ENCODE measurements at regions not wholly inside any gene's neighbourhood (a gene's known extent, or its start where the extent isn't known, plus 50 kb on each side); places are given as distances from the start of the nearest gene placed in this dataset.

- H3K4me3 ChIP-seq (ENCODE audit: low read depth, low read length) = no peak overlapping the region
- TF ChIP-seq, protein P1, sequence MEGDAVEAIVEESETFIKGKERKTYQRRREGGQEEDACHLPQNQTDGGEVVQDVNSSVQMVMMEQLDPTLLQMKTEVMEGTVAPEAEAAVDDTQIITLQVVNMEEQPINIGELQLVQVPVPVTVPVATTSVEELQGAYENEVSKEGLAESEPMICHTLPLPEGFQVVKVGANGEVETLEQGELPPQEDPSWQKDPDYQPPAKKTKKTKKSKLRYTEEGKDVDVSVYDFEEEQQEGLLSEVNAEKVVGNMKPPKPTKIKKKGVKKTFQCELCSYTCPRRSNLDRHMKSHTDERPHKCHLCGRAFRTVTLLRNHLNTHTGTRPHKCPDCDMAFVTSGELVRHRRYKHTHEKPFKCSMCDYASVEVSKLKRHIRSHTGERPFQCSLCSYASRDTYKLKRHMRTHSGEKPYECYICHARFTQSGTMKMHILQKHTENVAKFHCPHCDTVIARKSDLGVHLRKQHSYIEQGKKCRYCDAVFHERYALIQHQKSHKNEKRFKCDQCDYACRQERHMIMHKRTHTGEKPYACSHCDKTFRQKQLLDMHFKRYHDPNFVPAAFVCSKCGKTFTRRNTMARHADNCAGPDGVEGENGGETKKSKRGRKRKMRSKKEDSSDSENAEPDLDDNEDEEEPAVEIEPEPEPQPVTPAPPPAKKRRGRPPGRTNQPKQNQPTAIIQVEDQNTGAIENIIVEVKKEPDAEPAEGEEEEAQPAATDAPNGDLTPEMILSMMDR (IDR thresholded peaks at IDR 0.05; ENCODE audit: insufficient read depth, low read length) = no peak
- no peak for DNase-seq (ENCODE audit: low read depth)
Measured at GRCh38 chr3:55282994-55283393, 204.1 kb downstream of the WNT5A start.

DNA sequence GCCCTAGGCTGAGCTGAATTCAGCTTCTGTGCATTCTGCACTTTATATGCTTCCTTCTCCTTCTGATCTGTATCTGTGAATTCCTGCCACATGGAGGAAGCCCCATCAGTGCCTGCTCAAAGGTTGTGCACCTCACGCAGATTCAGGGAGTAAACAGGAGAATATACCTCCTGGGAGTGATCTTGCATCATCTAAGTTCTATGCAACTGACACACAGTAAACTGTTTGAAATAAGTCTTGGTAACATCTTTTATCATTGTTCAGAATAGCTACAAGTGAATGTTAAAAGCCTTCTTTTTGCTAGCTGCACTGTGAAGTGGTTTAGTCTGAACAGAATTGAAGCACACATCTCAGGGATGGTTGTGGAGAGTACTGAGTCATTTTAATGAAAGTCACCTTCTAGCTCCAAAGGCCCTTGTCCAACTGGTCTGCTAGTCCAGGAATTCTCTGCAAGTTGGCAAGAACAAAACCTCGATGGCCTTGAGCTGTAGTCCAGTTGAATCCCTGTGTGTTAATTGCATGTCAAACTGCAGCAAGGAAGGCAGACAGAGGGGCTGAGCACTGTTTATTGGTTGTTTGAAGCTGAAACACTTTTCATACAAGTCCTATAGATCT lies 215.0 kb downstream of the WNT5A start:
- TF ChIP-seq, protein P1 (IDR thresholded peaks at IDR 0.05; ENCODE audit: insufficient read depth, low read length) = no peak
- H3K4me3 ChIP-seq (ENCODE audit: low read depth, low read length) = no peak overlapping the region
- DNase-seq (ENCODE audit: low read depth) = no peak

DNA sequence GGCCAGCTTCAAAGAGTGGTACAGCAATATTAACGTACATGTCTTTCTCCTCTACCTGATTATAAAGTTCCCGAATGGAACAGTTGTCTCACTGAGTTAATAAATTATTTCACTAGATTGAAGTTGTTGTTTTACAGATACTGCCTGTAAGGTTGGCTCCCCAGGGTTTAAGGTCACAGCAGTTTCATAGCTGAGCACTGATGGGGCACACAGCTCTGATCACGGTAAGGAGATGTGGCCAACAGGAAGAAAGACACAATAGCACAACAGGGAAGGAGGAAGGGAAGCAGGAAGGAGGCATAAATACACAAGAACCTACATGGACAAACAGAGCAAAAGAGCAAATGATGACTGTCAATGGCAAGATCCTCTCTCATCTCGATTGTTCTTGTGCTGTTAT lies 215.6 kb downstream of the WNT5A start:
- no peak for DNase-seq (ENCODE audit: low read depth)
- TF ChIP-seq, protein P1 (IDR thresholded peaks at IDR 0.05; ENCODE audit: insufficient read depth, low read length) = no peak
- H3K4me3 ChIP-seq (ENCODE audit: low read depth, low read length) = no peak overlapping the region

DNA sequence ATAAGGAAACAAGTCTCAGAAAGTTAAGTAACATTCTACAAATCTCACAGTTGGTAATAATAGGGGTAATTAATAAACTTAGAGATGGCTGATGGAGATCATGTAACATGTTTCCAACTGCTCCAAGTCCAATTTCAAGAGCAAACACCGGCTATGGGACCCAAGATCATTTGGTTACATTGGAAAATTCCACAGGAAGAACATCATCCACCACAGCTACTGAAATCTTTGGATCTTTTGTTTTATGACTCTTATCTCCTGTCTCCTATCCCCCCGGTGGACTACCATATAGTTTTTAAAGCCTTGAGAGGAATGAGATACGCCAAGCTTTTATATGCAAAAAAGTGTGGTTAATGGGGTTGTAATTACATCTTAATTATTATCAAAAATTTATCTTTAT lies 216.1 kb downstream of the WNT5A start:
- TF ChIP-seq, protein P1 (IDR thresholded peaks at IDR 0.05; ENCODE audit: insufficient read depth, low read length) = no peak
- H3K4me3 ChIP-seq (ENCODE audit: low read depth, low read length) = no peak overlapping the region
- no peak for DNase-seq (ENCODE audit: low read depth)

- H3K4me3 ChIP-seq (ENCODE audit: low read depth, low read length) = no peak overlapping the region
- no peak for DNase-seq (ENCODE audit: low read depth)
- TF ChIP-seq, protein P1 (IDR thresholded peaks at IDR 0.05; ENCODE audit: insufficient read depth, low read length) = no peak
Measured at GRCh38 chr3:55269636-55270035, 217.5 kb downstream of the WNT5A start.

GRCh38 chr3:55269096-55269495 lies 218.0 kb downstream of the WNT5A start:
- DNase-seq (ENCODE audit: low read depth) = no peak
- no peak overlapping the region for H3K4me3 ChIP-seq (ENCODE audit: low read depth, low read length)
- TF ChIP-seq, protein P1 (IDR thresholded peaks at IDR 0.05; ENCODE audit: insufficient read depth, low read length) = no peak

All from fibroblast of the aortic adventitia (primary cell).